ENCODE measurements at regions not wholly inside any gene's neighbourhood (a gene's known extent, or its start where the extent isn't known, plus 50 kb on each side); places are given as distances from the start of the nearest gene placed in this dataset.
"Not testable (repeated sequence)": the region's sequence is repeated elsewhere in the genome, so short reads cannot be mapped to it uniquely, and the experiment has no call there.

DNA sequence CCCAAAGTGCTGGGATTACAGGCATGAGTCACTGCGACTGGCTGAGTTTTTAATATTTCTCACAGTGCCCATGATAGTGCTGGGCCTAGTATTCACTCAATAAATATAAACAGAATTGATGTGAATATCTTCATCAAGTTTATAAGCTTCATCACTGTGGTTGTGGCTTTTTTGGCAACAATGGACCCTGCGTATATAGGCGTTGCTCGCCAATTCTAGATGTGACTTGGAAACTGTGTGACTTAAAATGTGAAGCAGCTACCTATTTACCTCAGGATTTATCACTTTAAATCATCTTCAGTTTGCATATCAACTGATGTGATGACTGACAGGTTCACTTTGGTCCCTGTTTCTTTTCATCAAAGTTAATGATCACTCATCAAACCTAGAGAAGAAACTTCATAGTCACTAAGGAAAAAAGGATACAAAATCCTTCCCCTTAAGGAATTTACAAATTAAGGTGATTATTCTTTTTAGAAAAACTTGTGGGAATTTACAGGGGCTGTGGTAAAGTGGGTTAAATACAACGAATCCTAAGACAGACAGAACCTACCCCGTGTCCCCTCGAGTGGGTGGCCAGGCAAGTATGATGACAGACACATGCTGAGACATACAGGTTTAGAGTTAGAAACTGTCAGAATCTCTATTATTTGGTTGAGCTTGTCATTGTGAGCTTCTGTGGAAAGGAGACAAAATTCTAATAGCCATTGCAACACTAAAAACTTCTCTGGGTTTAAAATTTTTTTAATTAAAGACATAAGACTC is 101.3 kb downstream of the AKAP11 start:
- DNase-seq, result no peak

DNA sequence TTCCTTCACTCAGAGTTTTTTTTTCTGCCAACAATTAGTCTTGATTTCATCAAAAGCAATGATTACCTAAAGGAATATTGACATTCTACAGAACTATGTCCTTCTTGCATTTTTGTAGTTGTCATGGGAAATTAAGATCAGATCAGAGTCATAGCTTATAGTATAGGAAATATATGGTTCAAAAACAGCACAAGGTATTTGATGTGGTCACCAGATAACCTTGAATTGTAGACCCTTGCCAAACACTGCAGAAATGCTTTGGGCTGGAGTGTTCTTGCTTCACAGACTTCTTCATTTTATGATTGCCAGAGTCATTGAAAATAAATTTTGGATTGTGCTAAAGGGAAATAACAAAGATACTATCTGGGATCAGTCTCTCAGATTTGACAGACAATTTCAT is 103.7 kb downstream of the AKAP11 start:
- no peak for DNase-seq

DNA sequence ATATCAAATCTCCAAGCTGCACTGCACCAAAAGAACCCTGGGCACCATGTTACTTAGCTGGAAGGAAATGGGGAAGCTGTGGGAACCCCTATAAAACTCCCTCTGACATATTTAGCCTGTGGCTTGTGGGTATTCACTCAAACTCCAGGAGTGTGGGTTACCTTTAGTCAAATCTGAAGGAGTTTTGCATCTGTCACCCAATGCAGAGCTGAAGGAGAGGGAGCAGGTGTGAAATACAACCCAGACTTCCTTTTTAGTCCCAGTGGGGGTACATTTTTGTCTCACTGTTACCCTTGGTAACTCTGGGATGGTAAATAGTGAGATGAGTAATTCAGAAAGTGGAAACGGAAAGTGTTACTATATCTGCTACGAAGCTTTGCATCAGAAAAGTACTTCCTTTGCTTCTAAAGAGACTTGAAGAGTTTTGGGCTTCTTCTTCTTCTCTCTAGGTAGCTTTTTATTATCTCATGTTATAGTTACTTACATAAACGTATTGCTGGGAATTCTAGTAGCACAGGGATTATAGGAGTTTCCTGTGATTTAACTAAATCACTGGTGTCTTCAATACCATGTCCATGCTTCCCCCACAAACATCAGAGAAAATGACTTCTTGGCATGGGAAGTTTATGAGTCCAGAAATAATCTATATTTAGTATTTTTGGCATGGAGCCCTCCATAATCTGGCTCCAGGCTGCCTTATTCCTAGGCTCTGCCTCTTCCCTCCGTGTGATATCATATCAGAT is 105.9 kb downstream of the AKAP11 start:
- DNase-seq, result no peak

DNA sequence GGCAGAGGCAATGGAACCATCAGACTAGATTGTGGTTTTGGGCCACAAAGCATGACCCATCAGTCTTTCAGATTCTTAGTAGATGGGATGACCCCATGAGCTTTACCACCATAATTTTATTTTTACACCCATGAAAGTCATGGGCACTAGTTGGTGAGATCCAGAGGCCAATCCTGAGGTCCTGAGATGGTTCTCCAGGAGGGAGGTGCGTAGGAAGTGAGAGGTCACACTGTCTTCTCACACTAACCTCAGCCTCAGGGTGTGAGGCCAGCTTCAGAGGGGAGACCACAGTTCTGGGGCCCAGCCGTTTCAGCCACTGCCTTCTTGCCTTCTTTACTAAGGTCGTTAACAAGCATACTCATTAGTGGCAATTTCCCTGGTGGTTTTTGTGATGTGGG is 106.4 kb downstream of the AKAP11 start:
- DNase-seq, result no peak

DNA sequence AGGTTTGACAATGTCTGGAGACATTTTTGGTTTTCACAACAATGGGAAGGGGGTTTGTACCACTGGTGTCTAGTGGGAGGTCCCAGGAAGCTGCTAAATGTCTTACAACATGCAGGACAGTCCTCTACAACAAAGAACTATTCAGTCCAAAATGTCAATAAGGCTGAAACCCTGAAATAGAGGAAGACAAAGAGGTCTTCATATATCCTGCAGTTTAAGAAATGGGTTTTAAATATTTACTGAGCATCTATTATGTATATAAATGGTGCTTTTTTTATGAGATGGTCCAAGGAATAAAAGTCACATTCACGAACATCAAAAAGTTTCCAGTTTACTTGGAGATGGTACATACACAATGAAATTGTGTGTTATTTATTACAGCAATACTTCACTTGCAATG is 107.3 kb downstream of the AKAP11 start:
- no peak for DNase-seq

DNA sequence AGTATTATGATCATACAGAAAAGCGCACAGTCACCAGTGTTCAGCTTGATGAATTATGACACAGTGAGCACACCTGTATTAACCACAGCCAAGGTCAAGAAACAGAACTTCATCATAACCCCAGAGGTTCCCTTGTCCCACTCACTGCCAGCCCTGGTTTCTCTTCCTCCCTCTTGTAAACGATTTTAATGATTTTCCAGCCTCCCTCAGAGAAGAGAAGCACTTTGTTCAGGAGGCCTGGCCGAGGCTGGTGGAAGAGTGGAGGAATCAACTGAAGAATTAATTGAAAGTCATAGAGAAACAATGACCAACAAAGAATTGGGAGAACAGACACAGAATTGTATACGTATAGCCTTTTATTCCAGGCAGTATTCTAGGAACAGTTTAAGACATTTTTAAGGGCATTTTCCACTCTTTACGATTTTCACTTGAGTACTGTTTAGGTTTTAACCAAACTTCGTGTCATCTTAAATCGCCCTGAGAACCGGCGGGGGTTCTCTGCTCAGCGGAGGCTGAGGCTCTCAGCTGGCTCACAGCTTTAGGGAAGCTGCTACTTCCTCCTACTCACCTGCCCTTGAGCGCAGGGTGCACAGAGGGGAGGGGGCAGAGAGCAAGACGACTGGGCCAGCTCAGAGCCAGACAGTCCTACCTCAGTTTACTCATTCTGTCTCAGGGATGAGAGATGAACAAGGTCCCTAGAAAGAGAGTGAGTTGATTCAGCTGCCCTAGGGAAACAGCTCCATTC is 108.6 kb downstream of the AKAP11 start:
- no peak for DNase-seq

DNA sequence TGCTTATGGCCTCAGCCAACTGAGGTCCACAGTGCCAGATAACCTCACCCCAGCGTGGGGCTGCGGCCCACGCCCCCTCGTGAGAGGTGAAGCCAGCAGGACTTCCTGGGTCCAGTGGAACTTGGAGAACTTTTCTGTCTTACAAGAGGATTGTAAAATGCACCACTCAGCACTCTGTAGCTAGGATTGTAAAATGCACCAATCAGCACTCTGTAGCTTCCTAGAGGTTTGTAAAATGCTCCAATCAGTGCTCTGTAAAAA is 109.1 kb downstream of the AKAP11 start:
- DNase-seq, result no peak

DNA sequence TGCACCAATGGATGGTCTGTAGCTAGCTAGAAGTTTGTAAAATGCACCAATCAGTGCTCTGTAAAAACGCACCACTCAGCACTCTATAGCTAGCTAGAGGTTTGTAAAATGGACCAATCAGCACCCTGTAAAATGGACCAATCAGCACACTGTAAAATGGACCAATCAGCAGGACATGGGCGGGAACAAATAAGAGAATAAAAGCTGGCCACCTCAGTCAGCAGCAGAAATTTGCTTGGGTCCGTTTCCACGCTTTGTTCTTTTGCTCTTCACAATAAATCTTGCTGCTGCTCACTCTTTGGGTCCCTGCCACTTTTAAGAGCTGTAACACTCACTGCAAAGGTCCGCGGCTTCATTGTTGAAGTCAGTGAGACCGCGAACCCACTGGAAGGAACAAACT is 109.5 kb downstream of the AKAP11 start:
- DNase-seq, result not testable (repeated sequence)

DNA sequence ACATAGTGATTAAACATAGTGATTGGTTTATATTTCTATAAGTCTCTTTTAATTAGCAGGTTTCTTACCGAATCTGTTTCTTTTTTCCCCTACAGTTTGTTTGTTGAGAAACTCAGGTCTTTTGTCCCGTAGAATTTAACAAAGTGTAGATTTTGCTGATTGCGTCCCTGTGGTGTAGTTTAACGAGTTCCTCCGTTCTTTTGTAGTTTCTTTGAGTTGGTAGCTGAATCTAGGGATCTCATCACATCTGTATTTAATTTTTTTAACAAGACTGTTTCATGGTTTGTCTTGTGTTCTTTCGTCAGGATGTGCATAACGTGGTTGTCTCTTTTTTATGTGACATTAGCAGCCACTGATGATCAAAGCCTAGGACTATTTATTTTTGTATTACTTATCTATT is 111.1 kb downstream of the AKAP11 start:
- DNase-seq, result no peak

DNA sequence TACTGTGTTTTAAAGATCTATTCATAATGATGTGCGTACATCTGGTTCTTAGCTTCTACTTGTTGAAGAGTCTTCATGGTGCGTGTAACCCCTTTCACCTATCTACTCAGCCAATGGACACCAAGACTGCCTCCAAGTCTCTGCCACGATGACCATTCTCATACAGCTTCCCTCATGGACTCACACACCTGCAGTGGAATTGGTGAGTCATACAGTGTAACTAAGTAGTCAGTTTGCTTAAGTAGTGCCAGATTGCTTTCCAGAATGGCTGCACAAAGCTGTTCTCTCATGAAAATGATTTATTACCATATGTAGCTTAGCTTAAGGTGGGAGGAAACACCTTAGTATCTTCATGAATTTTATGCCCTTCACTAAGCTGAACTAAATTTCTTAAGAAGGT is 112.3 kb downstream of the AKAP11 start:
- no peak for DNase-seq

DNA sequence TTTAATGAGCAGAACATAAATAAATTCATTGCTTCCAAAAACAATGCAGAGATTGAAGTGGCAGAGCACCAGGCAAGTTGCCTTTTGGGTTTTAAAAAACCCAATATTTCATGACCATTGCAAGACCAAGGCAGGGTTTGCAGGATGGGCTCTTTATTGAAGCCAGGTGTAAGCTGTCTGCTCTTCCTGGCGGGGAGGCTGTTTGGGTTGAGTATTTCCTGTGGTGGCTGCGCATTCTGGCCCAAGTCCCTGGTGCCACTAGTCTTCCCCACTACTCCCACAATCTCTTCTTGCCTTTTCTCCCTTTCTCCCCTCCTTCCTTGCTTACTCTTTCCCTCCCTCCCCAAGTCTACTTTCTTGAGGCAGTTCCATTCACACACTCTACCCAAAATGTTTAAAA is 116.4 kb downstream of the AKAP11 start:
- no peak for DNase-seq

DNA sequence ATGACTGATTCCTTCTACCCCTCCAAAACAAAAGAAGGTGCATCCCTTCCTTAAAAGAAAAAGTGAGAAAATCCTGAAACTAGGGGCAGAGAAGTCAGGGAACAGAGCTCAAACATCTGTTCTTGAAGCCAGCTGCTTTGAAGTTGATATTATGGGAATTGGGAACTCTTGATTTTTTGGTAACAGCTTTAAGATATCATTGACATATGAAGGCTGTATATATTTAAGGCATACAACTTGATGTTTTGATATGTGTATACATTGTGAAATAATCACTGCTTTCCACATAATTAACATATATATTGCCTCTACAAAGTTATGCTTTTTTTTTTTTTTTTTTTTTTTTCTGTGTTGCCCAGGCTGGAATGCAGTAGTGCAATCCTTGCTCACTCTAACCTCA is 117.1 kb downstream of the AKAP11 start:
- DNase-seq, result no peak

DNA sequence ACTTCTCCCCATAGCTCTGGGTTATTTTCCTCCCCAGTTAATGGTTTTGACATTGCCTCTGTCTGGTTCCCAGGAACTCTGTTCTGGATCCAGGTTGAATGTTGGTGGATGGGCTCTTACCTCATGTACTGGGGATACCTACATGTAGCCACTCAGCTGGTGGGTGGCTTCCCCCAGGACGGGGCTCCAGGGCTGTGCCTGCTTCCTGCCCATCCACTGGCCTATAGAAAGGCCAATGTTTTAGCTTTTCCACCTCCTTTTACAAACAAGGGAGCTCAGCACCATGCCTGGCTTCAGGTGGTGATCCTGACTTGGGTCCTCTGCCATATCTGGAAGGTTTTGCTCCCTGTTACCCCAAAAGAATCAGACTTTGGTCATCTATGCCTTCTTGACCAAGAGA is 120.2 kb downstream of the AKAP11 start:
- no peak for DNase-seq

DNA sequence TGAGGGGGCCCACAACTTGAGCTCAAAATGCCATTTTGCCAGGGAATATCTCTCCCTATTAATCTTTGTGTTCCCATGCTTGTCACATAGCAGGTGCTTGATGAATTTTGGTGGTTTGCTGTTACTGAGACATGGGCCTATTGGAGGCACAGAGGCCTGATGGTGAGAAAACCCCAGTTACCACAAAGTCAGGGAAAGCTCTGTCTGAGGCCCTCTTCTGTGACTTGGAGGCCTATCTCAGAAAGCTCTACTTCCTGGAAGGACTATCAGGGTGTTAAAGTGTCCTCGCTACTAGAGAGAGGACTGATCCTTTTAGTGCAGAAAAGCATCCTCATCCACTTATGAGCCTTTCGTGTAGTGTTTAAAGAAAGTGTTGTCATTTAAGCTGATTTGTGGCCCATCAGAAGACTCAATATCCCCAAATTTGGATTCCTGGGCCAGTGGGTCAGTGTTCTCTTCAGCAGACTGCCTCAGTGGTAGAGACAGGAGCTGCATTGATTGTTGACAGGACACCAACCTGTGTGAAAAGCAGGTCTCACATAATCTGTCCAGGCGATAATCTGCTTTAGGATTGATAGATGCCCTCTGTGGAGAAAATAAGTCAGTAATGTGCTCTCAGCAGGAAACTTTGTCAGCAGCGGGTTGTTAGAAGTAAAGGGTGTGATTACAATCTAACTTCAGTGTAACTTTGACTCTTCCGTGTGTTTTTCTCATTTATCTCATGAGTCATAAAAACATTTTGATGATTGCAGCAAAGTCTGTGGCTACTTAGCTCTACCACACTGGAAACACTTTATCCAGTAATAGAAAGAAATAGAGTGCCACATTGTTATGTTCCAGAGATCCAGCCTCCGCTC is 121.0 kb downstream of the AKAP11 start:
- DNase-seq, result no peak

DNA sequence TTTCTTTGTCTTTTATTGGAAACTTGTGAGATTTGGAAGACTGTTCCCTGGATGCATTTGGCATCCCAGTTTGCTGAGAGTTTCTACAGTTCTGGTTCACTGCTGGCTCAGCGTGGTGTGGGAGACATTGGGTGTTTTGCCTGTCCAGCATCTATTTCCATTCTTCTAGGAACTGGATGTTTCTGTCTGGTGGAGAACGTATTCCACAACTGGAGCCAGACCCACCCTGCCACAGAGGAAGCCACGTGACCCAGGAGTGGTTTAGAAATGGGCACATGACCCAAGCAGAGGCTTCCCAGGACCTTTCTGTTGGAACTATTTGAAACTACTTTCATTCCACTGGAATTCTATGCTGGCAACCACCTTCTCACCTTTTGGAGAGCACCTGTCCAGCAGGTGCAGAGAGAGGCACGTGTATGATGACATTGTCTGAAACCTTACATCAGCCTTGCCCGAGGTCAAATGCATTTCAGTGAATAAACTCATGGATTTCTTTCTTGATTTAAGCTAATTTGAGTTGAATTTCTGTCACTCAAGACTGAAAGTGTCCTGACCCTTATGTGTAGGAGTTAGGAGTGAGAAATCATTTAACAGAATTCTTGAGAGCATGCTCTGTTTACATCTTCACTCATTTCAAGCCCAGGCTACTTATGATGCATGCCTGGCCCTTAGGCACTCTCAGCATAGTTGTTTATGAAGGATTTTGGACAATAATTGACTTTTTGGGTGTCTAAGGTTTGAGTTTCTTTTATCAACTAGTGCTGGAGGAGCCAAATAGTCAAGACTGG is 121.8 kb downstream of the AKAP11 start:
- no peak for DNase-seq

DNA sequence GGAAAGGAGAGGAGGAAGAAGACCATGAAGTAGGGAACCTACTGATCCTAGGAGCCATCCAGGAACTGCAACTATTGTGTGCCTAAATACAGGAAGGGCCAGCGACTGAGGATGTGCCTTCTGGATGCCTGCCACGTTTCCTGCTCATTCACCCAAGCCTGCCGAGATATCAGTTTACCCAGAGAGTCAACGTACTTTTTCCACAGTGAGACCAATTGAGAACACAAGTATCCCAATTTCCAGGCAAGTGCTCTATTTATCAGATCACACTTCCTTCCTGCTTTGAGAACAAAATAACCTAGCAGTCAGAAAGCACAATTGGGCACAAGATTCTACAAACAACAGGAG is 122.4 kb downstream of the AKAP11 start:
- DNase-seq, result no peak

DNA sequence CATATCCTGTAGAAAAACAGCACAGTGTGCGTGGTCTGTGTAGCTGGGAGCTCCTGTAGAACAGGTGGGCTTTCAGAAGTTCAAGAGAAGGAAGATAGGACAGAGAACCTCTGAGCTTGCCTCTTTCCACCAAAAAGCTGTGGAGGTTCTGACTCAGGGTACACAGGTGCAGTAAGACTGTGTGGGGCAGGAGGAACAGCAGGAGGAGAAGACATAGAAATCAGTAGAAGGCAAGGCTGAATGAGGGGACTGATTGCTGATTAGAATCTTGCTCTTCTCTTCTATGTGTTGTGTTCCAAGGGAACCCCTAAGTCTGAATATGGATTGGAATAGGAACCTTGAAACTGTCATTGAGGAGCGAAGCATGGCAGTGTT is 122.7 kb downstream of the AKAP11 start:
- no peak for DNase-seq

DNA sequence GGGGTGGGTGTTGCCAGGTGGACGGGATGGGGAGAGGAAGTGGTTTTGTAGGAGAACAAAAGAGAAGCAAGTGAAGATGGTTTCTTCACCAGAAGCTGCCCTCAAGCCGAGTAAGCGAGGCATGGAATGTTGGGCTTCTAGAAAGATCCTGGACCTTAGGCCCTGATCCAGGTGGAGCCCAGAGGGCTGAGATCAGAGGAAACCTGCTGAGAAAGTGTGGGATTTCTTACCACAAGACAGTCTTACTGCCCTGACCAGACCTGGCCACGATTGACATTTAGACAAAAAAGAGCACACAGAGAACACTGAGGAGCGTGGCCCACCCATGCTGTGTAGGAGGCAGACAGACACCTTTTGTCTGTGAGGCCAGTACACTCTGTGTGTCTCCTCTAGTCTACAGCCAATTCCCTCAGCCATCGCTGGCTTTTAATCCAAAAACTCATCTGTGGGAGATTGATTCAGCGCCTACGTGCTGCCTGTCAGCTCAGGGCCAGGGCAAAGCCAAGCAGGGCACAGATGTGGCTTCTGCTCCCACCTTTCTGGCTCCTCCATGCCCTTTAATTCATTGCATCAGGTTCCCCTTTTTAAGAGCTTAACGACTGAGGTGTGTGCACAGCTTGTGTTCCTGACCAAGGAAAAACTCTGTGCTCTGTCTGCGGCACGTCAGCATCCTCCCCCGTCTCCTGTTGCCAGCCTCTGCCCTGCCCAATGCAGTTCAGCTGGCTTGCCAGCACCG is 123.3 kb downstream of the AKAP11 start:
- DNase-seq, result peak; percentile 35

DNA sequence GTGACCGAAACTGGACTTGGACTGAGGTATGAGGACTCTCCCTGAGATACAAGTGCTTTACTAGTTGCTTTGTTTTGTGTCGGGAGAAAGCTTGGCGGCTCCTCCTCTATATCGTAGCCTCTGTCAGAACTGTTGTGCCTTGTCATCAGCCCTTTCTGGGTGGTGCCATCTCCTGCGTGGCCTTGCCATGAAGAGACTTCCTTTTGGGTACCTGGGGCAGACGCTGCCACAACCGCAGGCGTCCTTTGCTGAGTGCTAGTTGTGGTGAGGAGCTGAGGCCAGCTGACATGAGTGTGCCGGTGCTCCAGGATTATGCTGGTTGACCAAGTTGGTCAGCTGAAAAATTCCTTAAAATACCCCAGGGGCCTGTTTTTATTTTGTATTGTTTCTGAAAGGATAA is 124.5 kb downstream of the AKAP11 start:
- DNase-seq, result peak; percentile 45

DNA sequence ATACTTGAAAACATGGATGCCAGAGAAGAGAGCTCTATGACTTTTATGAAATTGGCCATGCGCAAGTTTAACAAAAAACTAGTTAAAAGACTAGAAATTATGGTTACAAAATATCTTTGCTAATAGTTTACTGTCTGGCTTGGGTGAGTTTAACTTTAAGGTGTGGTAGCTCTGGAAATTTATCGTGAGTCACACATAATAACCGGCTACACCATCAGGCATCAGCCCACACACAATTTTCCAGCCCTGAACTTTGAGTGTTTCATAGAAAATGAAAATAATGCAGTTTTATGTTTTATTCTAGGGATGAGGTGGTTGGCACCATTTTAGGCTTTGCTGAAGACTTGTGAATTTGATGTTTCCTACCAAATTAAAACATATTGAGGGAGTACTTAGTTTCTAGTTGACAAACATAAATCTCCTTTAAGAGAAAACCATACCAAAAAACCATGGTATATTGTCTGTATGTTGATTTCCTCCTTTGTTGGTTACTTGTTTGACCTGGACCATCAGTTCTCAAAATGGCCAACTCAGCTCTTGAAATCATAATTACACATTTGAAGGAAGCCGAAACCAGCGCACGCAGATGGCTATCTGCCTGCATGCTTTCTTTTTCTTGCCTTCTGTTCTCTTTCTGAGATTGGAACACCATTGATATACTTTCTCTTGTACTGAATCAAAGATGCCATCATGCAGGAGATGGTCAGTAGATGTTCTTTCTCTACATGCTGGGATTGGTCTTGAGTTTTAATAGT is 125.1 kb downstream of the AKAP11 start:
- DNase-seq, result no peak

DNA sequence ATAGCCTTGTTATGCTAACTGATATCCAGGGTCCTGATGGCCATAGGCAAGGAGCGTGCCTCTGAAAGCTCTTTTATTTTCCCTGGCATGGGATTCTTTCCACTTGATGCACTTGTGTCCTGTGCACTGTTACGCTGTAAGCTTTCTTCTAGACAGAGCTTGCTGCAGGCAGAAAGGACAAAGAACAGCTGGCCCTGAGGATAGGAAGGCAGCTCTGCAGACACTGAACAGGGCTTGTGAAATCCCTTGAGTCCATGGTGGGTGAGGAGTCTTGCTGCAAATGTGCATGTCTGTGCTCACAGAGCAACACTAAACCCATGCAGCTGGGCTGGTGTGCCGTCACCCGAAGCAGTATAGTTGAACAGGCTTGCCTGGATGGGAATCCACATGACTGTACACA is 126.6 kb downstream of the AKAP11 start:
- DNase-seq, result no peak

Data from activated CD8-positive, alpha-beta memory T cell treated with anti-CD3 and anti-CD28 coated beads, Interleukin-2, amount 50 U/mL, for 4 hours (primary cell).